GDM1 (cell line): ENCODE measurements at regions not wholly inside any gene's neighbourhood (a gene's known extent, or its start where the extent isn't known, plus 50 kb on each side); places are given as distances from the start of the nearest gene placed in this dataset.

Experiments used
- DNase-seq: peaks from one replicate; lab custom pipeline; 2025; lab: John Stamatoyannopoulos, UW

DNA sequence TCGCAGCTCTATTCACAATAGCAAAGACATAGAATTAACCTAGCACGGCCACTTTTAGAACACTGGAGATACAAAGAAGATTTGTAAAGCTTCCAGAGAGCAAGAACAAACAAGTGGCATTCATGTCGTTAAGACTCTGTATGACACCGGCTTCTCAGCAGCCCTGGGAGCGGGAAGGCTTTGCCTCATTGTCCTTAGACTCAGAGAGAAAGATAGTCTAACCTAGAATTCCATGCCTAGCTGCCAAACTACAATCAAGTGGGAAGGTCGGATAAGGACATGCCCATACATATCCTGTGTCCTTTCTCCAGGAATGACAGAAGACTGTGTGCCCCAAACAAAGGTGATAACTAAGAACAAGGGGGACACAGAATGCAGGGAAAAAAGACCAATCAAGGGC, 1038.3 kb downstream of the BCL11B start:
- DNase-seq, result no peak

DNA sequence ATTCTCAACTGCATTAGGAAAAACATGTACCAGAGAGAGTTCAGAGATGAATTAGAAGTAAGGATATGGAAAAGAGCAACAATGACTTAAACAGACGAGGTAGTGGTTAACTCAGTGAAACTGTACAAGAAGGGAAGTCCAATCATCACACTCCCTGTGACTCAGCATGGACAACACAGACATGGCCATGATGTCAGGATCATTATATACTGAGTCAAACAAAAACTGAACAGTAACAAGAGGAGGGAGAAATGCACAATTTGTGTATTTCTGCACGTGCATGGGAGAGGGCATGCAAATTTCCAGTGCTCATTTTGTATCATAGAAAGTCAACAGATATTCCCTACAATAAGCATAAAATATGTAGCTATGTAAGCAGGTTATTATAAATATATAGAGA, 1037.8 kb downstream of the BCL11B start:
- DNase-seq, result no peak

DNA sequence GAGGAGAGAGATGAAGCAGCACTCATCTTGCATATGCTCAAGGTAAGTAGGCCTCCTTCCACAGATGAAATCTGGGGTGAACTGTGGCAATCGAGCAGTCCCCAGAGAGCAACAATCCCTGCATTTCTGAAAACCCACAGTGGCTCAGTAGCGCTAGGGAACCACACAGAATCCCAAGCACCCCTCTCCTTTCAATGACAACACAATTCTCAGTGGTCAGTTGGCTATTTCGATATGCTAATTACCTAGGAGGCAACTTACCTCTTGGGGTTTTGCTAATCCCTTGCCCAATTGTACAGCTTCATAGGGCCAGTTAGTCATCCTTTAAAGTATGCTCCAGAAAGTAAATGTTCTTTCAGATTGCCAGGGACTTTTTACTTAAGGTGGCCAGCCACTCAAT, 1035.7 kb downstream of the BCL11B start:
- DNase-seq, result no peak

DNA sequence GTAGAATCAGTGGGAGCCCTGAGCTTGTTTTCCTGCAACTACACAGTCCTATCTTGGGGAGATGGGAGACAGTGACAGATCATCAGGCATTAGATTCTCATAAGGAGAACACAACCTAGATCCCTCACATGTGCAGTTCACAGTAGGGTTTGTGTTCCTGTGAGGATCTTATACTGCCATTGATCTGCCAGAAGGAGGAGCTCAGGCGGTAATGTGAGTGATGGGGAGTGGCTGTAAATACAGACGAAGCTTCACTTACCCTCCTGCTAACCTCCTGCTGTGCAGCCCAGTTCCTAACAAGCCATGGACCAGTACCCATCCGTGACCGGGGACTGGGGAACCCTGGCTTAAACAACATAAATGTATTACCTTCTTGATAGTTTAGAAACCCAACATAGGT, 1034.1 kb downstream of the BCL11B start:
- DNase-seq, result no peak

DNA sequence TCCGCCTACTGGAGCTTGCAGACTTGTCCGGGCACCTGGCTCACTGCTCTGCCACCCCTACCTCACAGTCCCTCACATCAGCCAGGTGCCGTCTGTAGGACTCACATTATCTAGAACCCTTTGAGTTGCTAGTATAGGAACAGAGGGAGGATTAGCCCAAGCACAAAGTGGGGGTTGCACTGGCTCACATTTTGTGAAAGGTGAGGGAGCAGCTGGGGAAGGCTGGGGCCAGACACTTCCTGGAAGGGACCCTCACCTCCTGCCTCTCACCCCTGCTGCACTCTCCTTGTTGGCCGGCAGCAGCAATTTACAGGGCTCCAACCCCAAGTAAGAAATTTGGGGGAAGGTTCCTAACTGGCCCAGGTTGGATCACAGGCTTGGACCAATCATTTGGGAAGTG, 1031.6 kb downstream of the BCL11B start:
- DNase-seq, result no peak

DNA sequence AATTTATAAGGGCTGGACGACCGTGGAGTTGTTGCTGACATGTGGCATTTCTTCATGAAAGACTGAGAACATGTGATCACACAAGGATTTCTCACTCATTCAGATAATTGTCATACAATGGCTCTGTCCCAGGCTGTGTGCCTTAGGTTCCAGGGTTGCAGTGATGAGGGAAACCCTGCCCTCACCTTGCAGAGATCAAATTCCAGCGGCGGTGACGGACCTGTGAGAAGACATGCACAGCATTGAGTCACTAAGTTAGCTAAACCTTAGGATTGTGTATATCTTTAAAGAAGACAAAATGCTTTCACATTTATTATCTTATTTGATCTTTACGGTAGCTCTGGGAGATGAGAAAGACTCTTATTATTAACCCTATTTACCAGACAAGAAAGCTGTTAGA, 1029.1 kb downstream of the BCL11B start:
- DNase-seq, result no peak

DNA sequence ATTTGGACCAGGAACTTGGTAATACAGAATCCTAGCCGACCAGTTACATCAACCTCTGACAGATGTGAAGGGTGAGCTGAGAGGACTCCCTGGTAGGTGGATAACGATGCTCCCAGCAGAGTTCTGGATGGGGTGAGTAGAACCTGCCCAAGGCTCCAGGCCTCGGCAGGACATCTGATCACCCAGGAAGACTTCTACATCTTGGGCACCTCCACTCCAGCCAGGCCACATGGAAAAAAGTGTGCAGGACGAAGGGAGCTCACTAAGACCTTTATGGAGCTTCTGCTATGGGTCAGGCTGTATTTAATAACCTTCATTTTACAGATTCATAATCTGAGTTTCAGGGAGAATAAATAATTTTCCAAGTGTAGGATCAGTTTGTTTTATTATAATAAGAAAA, 1028.7 kb downstream of the BCL11B start:
- no peak for DNase-seq

DNA sequence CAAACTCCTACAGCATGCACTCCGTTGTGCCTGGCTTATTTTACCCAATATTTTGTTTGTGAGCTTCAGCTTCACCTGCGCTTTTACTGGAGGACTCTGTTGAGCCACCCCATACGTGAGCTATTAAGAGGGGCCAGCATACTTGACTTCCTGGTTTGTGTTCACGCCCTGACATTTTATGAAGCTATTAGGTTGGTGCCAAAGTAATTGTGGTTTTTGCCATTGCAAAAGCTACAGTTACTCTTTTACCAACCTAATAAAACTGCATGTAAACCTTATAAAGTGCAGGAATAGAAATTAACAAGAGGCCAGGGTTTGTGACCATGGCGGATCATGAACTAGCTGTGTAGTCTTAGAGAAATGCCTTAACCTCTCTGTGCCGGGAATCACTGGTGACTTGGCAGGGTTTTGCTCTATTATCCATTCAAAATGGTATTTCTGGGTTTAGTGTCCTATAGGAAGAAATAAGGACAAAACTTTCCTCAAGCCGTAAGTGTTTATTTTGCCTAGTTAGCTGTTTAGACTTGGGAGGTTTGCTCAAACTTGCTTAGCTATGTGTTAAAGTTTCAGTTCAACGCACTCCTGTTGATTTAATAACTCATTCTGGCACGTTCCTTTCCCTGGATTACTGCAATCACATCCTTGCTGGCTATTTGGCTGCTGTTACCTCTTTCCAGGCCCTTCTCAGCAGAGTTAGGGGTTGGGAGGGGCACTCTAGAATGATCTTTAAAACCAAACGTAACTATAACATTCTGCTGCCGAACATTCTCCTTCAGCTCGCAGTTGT, 1027.6 kb downstream of the BCL11B start:
- DNase-seq, result no peak

DNA sequence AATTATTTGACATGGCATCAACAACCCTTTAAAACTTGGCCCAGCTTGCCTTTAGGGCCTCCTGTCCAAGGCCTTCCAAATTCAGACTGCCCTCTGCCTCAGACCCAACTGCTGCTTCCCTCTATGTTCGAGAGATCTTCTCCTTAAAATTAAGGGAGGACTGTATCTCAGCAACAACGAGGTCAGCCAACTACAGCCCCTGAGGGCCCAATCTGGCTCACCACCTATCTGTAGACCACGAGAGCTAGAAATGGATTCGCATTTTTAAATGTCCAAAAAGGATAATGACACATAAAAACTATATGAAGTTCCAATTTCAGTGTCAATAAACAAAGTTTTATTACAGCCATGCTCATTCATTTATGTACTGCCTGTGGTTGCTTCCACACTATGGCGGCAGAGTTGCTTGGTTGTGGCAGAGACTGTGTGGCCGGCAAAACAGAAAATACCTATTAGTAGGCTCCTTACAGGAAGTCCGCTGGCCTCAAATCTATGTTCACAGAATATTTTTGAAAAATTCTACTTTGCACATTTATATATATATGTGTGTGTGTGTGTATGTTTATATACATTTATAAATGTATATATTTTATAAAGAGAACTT, 1026.9 kb downstream of the BCL11B start:
- no peak for DNase-seq

DNA sequence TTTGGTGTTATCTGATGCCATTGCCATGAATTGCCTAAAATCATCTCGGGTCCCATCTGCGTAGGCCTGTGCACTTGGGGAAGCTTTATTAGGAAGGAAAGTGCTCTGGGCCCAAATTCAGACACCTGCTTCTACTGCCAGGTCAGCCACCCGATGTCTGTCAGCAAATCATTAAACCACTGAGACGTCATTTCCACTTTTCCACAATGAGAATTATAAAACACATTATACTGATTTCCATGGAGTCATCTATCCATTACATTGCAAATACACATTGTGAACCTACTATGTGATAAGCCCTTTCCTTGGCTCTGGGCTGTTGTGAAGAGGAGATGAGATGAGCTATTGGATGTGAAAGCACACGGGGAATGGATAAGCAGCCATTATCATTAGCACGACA, 1022.9 kb downstream of the BCL11B start:
- DNase-seq, result no peak

DNA sequence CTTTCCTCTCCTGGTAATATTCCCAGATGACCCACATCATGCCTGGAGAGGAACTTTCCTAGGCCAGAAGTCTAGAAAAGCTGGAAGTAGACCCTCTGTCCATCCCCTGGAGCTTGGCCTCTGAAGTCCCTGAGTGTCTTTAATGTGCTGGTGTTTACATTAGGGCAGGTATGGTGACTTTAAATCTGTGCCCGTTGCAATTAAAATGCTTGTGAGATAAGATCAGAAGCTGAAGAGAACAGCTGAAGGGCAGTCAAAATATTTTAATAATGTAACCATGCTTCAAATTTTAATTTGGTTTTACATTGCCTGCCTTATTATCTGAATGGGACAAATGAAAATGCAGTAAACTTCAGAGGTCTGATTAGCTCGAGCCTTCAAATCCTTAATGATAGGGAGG, 1022.5 kb downstream of the BCL11B start:
- no peak for DNase-seq

DNA sequence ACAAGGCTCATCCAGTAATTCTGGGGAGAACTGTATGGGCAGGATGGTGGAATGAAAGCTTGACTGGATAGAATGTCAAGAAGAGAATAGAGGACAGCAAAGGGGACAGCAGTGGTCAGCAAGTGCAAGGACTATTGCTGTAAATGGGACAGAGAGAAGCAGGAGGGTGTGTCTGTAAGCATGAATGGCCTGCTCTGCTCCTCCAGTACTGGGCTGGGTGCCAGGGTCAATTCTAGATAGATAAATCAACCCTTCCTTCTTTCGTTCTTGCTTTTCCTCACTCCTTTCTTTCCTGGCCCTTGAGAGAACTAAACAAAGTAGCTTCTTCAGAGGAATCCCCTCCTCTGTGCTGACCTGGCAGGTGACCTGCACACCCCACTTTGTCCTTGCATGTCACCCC, 1019.2 kb downstream of the BCL11B start:
- DNase-seq, result no peak

DNA sequence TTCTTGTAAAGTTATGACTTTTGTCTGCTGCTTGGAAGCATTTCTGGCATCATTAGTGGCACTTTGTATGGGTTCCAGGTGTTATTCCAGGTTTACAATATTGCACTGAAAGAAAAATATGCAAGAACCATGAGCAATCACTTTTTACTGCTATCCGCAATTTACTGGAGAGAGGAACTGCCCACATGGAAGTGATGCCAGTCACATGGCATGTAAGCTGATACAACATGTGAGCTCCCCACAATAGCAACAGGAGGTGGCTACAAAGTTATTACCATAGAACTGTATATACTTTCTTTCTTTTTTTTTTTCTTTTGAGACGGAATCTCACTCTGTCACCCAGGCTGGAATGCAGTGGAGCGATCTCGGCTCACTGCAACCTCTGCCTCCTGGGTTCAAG, 1012.1 kb downstream of the BCL11B start:
- DNase-seq, result no peak

DNA sequence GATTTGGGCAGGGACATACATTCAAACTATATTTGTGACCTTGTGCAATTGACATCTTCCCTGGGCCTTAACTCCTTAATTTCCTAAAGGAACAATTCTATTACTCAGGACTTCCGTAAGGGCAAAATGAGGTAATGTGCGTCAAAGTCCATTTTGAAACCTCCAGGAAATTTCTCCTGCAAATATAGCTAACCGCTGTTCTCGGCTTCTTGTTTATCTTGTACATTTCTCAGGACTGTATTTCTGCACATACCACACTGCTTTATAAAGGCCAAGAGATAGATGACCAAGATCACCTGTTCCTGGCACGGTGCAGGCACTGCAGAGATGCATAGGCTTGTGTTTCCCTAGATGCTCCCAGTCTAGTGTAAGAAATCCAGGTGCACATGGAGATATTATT, 1009.4 kb downstream of the BCL11B start:
- DNase-seq, result no peak

DNA sequence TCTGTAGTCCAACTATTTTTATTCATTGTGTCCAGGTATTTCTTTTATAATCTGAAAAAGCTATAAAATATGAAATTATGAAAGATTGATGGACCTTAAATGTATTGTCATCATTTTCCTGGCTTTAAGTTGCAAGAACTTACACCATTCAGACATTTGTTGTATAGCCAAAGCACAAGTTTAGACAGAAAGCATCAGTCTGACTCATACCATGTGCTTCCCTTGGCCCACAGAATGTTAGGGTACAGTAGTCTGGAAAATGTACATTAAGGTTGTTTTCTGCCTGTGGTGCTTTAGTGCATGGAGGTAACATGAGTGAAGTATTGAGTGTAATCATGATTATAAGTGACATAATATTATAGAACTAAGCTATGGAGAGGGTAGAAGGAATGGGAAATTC, 1002.5 kb downstream of the BCL11B start:
- DNase-seq, result no peak

DNA sequence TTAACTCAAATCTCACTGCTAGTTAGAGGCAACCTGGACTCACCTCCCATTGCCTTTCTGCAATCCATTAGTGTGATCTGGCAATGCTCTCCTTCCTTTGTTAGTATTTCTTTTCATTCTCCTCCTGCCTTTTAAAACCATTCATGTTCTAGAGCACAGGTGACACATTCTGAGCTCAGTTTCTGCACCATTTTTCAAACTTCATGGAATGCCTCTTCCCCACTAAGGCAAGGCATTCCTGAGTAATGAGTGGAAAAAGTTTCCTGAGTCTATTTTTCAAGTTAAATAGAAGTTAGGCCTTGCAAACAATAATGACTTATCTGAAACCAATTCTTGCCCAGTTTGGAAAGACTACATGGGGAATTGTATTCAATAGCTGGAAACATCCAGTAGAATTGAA, 1001.8 kb downstream of the BCL11B start:
- DNase-seq, result no peak

DNA sequence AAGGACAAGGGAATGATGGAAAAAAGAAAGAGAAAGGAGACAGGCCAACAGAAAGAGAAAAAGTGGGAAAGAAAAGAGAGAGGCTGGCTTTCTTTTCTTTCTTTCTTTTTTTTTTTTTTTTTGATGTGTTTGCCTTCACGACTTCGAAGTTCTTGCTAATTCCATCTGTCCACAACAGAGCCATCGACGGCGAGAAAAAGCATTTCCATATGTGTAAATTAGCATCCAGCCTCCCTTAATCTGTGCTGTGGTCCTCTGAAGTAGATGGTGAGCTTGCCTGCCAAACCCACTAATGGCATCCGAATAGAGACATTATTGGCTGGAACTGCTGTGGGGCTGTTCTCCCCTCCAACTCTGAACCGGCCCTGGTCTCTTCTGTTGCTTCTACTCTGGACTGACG, 997.4 kb downstream of the BCL11B start:
- DNase-seq, result no peak

DNA sequence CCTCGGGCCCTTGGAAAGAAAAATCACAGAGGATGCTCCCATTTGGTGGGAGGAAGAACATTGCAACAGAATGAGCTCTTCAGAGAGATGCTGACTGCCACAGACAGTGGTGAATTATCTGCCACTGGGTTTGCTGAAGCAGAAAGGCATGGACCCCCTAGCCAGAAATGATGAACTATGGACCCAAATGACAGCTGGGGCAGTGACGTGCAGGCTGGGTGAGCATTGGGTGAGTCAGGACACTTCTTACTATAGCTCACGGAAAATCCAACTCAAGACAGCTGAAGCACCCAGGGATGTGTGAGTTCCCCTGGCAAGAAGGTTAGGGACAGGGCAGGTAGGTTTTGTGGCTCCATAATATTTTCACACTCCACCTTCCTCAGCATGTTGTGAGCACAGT, 993.2 kb downstream of the BCL11B start:
- no peak for DNase-seq

DNA sequence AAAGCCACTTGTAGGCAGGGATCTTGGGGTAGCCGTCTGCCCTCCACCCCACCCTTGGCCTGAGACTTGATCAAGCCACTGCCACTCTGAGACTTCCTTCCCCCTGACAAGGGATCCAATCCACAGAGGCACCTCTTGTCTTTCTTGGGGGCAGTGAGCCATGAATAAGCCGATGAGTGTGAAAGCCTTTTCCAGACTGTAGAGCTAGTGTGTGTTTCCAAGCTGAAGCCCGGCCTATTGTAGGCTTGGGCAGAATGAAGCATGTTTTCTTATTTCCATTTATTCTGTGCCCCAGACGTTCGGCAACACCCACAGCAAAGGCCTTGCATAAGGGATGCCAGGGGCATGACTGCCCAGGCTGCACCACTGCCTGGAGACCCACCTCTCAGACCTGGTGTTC, 991.6 kb downstream of the BCL11B start:
- DNase-seq, result no peak

DNA sequence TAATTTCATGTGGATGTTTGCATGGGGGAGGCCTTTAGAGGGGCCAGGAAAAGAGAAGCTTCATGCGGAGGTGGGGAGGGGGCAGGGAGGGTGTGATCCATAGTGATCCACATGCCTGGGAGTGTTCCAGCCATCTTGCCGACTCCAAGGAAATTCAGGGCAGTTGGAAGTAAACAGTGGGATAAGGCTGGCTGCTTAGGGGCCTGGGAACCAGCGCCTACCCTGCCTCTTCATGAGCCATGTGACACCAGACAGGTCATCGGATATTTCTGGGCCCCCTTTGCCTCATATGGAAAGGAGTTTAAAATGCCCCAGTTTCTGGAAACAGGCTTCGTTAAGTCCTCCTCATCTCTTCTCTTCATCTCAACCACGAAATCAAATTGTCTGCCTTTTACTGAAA, 983.2 kb downstream of the BCL11B start:
- DNase-seq, result no peak

DNA sequence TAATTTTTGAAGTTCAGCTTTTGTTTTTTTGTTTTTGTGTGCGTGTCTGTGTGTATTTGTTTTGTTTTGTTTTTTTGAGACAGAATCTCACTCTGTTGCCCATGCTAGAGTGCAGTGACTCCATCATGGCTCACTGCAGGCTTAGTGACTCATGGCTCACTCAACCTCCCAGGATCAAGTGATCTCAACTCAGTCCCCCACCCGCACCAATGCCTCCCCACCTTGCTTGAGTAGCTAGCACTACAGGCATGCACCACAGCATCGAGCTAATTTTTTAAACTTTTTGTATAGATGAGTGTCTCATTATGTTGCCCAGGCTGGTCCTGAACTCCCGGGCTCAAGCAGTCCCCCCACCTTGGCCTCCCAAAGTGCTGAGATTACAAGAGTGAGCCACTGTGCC, 981.4 kb downstream of the BCL11B start:
- DNase-seq, result no peak

DNA sequence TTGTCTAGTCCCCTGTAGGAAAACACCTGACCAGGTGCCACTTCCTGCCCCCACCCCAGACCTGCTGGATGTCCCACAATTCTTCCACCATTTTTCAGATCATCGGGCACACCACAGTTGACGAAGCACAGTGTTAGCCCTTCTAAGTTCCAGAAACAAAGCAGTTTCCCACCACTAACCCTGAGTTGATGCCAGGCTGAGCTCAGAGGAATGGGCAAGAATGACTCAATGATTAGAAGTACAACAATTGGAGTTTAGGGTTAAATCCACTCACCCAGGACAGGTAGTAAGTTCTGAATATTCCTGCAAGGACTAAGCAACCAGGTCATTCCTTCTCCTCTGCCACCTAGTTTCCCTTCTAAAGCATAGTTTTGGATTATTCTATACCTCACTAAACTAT, 979.8 kb downstream of the BCL11B start:
- DNase-seq, result no peak

DNA sequence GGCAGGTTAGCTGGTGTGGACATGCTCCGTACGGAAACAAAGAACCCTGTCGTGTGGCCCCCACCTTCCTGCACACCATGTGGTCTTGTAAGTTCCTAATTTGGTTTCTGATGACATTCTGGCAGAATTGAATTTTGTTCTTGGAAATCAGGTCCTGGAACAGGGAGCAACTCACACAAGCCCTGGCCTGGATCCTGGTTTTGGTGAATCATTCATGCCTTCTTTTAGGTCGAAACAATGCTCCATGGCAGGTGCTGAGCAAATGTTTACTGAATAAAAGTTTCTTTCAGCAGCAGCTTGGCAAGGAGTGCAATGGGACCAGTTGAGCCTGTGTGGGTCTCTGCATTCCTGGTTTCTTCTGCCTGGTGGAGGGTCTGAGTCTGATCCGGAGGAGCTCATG, 978.4 kb downstream of the BCL11B start:
- no peak for DNase-seq

DNA sequence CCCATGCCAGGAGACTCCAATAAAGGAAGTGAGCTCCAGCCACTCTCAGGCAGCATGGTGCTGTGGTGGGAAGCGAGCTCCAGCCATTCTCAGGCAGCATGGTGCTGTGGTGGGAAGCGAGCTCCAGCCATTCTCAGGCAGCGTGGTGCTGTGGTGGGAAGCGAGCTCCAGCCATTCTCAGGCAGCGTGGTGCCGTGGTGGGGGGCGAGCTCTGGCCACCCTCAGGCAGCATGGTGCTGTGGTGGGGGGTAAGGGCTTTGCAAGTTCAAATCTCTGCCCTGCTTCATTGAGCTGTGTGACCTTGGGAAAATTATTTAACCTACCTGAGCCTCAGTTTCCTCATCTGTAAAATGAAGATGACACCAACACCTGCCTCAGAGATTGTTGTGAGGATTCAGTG, 975.1 kb downstream of the BCL11B start:
- DNase-seq, result no peak
